GM12878 (cell line): ENCODE measurements at regions not wholly inside any gene's neighbourhood (a gene's known extent, or its start where the extent isn't known, plus 50 kb on each side); places are given as distances from the start of the nearest gene placed in this dataset.

ENCODE experiments used
- ATAC-seq: fragments of 200-7000 bp; cut with Tn5 transposase; 3 replicates; pipeline ENCODE4 v1.9.1; 2020; ENCODE audit warnings: mild to moderate bottlenecking, moderate library complexity
- BruUV-seq: library from RNA; stranded (reverse); fragments of 400-500 nt; replicated peaks from 2 replicates; lab custom pipeline; 2021; lab: Mats Ljungman, UMichigan
- CTCF ChIA-PET: fragments of 300-600 bp; sonication (Branson Sonifier 250); formaldehyde crosslinking; extraction: SDS; loops from one replicate; lab custom pipeline; 2021; ENCODE audit warnings: inconsistent platforms; lab: Yijun Ruan, JAX
- POLR2A ChIA-PET: fragments of 350-600 bp; formaldehyde crosslinking; extraction: SDS; loops from one replicate; lab custom pipeline; 2021; ENCODE audit warnings: inconsistent platforms; lab: Charles Lee
- RAD21 ChIA-PET: fragments of 300-600 bp; sonication (Branson Sonifier 250); formaldehyde crosslinking; loops from one replicate; lab custom pipeline; 2023; ENCODE audit warnings: antibody characterized with exemption; ENCODE audit not compliant: unreplicated experiment; lab: Charles Lee
- SMC1A ChIA-PET: fragments of 300-600 bp; sonication (Branson Sonifier 250); formaldehyde crosslinking; loops from one replicate; lab custom pipeline; 2023; ENCODE audit not compliant: unreplicated experiment, uncharacterized antibody; lab: Charles Lee
- DNase-seq: peaks from one replicate; pipeline ENCODE4 v3.0.0-alpha.2; 2011; ENCODE audit warnings: low read depth, low spot score
- FAIRE-seq: peaks from 3 replicates; lab custom pipeline; 2011; peaks lifted over from hg19 to GRCh38; lab: Jason Lieb, UNC
- H2AFZ ChIP-seq: 2 replicates; pipeline ENCODE4 v1.6.0; 2011; ENCODE audit warnings: low read depth, low read length, control low read depth; ENCODE audit not compliant: control insufficient read depth
- H3K27ac ChIP-seq: 2 replicates; pipeline ENCODE4 v1.5.1; 2011; ENCODE audit warnings: control low read depth; ENCODE audit not compliant: control insufficient read depth, insufficient read depth
- H3K27me3 ChIP-seq, 2 experiments: replicated peaks in 1 of 2; 2 replicates each; pipeline versions ENCODE4 v1.6.0 to v1.6.1; 2011; ENCODE audit warnings: low read length in 1 of 2; ENCODE audit not compliant: control insufficient read depth in 2 of 2, insufficient read depth in 2 of 2
- H3K36me3 ChIP-seq, 2 experiments: 2 replicates each; pipeline ENCODE4 v1.5.1; 2011; ENCODE audit warnings: low read length in 1 of 2; ENCODE audit not compliant: control insufficient read depth in 2 of 2, insufficient read depth in 2 of 2
- H3K4me1 ChIP-seq: 2 replicates; pipeline ENCODE4 v1.6.1; 2011; ENCODE audit warnings: mild to moderate bottlenecking, low read length, moderate library complexity, mixed read lengths; ENCODE audit not compliant: control insufficient read depth, insufficient read depth
- H3K4me2 ChIP-seq: 2 replicates; pipeline ENCODE4 v1.6.0; 2011; ENCODE audit warnings: control low read depth; ENCODE audit not compliant: control insufficient read depth, insufficient read depth
- H3K4me3 ChIP-seq: fragments of 200-600 bp; sonication (generic); 2 replicates; pipeline ENCODE4 v1.5.1; 2016
- H3K79me2 ChIP-seq: 2 replicates; pipeline ENCODE4 v1.6.0; 2011; ENCODE audit warnings: low read length; ENCODE audit not compliant: control insufficient read depth, insufficient read depth
- H3K9ac ChIP-seq: 2 replicates; pipeline ENCODE4 v1.8.0; 2011; ENCODE audit warnings: low read length, control low read depth, mixed read lengths; ENCODE audit not compliant: control insufficient read depth, insufficient read depth
- H3K9me3 ChIP-seq: replicated peaks from 3 replicates; pipeline ENCODE4 v1.5.1; 2011; ENCODE audit warnings: mild to moderate bottlenecking, low read length; ENCODE audit not compliant: control insufficient read depth, insufficient read depth
- H4K20me1 ChIP-seq: 2 replicates; pipeline ENCODE4 v1.6.0; 2011; ENCODE audit not compliant: control insufficient read depth, insufficient read depth
- BMI1 ChIP-seq: fragments of 450-650 bp; IDR thresholded peaks from 2 replicates; pipeline ENCODE4 v1.6.1; 2016; ENCODE audit warnings: mild to moderate bottlenecking, moderate library complexity, borderline replicate concordance
- BRCA1 ChIP-seq: IDR thresholded peaks from 2 replicates; pipeline ENCODE4 v1.6.1; 2011; ENCODE audit warnings: low read depth, low read length, improper control_type of control experiment
- CTCF ChIP-seq, 3 experiments: IDR thresholded peaks in 2 of 3; conservative IDR thresholded peaks in 1 of 3; 2 replicates each; pipeline ENCODE4 v1.5.1; 2011; ENCODE audit warnings: low read depth in 3 of 3, low read length in 3 of 3, mild to moderate bottlenecking in 3 of 3, control low read depth in 2 of 3, moderate library complexity in 2 of 3, inconsistent platforms in 1 of 3, mixed read lengths in 1 of 3; ENCODE audit not compliant: control insufficient read depth in 2 of 3, insufficient read depth in 1 of 3; ENCODE audit errors: extremely low read depth in 1 of 3
- IRF4 ChIP-seq: IDR thresholded peaks from 2 replicates; pipeline ENCODE4 v1.6.1; 2011; ENCODE audit warnings: low read depth, low read length
- NR2C1 ChIP-seq: fragments of 450-650 bp; IDR thresholded peaks from 2 replicates; pipeline ENCODE4 v1.6.1; 2017; ENCODE audit warnings: antibody characterized with exemption, mild to moderate bottlenecking, moderate library complexity
- NRF1 ChIP-seq: conservative IDR thresholded peaks from 2 replicates; pipeline ENCODE4 v1.6.1; 2011; ENCODE audit warnings: mild to moderate bottlenecking, low read depth, low read length, improper control_type of control experiment
- SREBF2 ChIP-seq: IDR thresholded peaks from 2 replicates; pipeline ENCODE4 v1.6.1; 2012; ENCODE audit warnings: mild to moderate bottlenecking, low read length
- ZNF274 ChIP-seq: IDR thresholded peaks from one replicate; pipeline ENCODE4 v1.8.0; 2011; ENCODE audit not compliant: insufficient read length, insufficient read depth
- WGBS: methylation state at CpG from one replicate; pipeline ENCODE4 v1.1.6; 2016; ENCODE audit warnings: low lambda C conversion rate; ENCODE audit not compliant: insufficient replicate concordance, insufficient coverage; ENCODE audit errors: missing lambda C conversion rate; 5-methylcytosine and 5-hydroxymethylcytosine counted together
- in situ Hi-C: fragments of 300-500 bp; cut with MboI; formaldehyde crosslinking; loops from 9 replicates; pipeline ENCODE4 v1.14.3; 2018; ENCODE audit warnings: mixed read lengths
- intact Hi-C: fragments of 100-400 bp; cut with micrococcal nuclease; formaldehyde crosslinking; loops from one replicate; pipeline ENCODE4 v1.14.2; 2022; ENCODE audit not compliant: unreplicated experiment
- TF ChIP-seq, protein P1 (sequence below): IDR thresholded peaks from 2 replicates; pipeline ENCODE4 v1.6.1; 2012; ENCODE audit warnings: low read depth, low read length, improper control_type of control experiment
- TF ChIP-seq, protein P2 (sequence below): fragments of 450-650 bp; IDR thresholded peaks from 2 replicates; pipeline ENCODE4 v1.6.1; 2016; ENCODE audit warnings: mild to moderate bottlenecking

- 26% methylated on average over 6 of the region's 6 CpGs for WGBS
- FAIRE-seq = no peak
Observed at GRCh38 chr7:81574723-81575326, 195.0 kb downstream of the HGF start.

More at GRCh38 chr7:81574723-81575326, 195.0 kb downstream of the HGF start:
- no TSS peak for BruUV-seq
- H2AFZ ChIP-seq = no peak overlapping the region
- no peaks in the 10 kb centered on the region for H3K27me3 ChIP-seq
- POLR2A ChIA-PET = no interaction called here
- ATAC-seq (no peak), DNase-seq (no peak)
- H3K9me3 ChIP-seq = no peaks in the 10 kb centered on the region
- intact Hi-C loops (no loop called here), in situ Hi-C loops (no loop called here)
- H4K20me1 ChIP-seq = no peaks in the 10 kb centered on the region
- H3K79me2 ChIP-seq = no peaks in the 10 kb centered on the region
- RAD21 ChIA-PET = no interaction called here
- no peaks in the 10 kb centered on the region for H3K4me1 ChIP-seq
- H3K27ac ChIP-seq = no peak overlapping the region
- no peaks in the 10 kb centered on the region for H3K36me3 ChIP-seq
- SMC1A ChIA-PET = interaction anchor here (0.6 kb wide), 1 partner anchor 377 kb away, joined by 3 read pairs; no protein-coding TSS in a partner anchor
- TF ChIP-seq IRF4 = no peak
- TF ChIP-seq SREBF2 = no peak
- no peak for TF ChIP-seq ZNF274
- TF ChIP-seq NRF1 = no peak
- TF ChIP-seq BRCA1 = no peak
- no peak for TF ChIP-seq CTCF (IDR thresholded peaks at IDR 0.05 in 2 of 3, conservative IDR thresholded peaks at IDR 0.05 in 1 of 3; ENCODE audit: control insufficient read depth in 2 of 3, extremely low read depth in 1 of 3, insufficient read depth in 1 of 3, low read depth in 3 of 3, low read length in 3 of 3)
- TF ChIP-seq, protein P1, sequence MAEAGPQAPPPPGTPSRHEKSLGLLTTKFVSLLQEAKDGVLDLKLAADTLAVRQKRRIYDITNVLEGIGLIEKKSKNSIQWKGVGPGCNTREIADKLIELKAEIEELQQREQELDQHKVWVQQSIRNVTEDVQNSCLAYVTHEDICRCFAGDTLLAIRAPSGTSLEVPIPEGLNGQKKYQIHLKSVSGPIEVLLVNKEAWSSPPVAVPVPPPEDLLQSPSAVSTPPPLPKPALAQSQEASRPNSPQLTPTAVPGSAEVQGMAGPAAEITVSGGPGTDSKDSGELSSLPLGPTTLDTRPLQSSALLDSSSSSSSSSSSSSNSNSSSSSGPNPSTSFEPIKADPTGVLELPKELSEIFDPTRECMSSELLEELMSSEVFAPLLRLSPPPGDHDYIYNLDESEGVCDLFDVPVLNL = no peak
- TF ChIP-seq BMI1 = no peak
- TF ChIP-seq, protein P2, sequence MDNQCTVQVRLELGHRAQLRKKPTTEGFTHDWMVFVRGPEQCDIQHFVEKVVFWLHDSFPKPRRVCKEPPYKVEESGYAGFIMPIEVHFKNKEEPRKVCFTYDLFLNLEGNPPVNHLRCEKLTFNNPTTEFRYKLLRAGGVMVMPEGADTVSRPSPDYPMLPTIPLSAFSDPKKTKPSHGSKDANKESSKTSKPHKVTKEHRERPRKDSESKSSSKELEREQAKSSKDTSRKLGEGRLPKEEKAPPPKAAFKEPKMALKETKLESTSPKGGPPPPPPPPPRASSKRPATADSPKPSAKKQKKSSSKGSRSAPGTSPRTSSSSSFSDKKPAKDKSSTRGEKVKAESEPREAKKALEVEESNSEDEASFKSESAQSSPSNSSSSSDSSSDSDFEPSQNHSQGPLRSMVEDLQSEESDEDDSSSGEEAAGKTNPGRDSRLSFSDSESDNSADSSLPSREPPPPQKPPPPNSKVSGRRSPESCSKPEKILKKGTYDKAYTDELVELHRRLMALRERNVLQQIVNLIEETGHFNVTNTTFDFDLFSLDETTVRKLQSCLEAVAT = no peak
- TF ChIP-seq NR2C1 = no peak
- H3K4me2 ChIP-seq = no peak overlapping the region
- CTCF ChIA-PET = no interaction called here
- no peak overlapping the region for H3K4me3 ChIP-seq
- H3K9ac ChIP-seq = no peak overlapping the region
